Vagina (tissue), 2 donors: ENCODE measurements at regions not wholly inside any gene's neighbourhood (a gene's known extent, or its start where the extent isn't known, plus 50 kb on each side); places are given as distances from the start of the nearest gene placed in this dataset.

Experiments used
- DNase-seq, 2 donors: peaks; one replicate each; pipeline ENCODE4 v3.0.0-alpha.2; 2017; ENCODE audit errors: extremely low spot score in 2 of 2
- H3K27ac ChIP-seq: fragments of 200-600 bp; sonication (generic); one replicate; pipeline ENCODE4 v1.5.1; 2019
- H3K27me3 ChIP-seq: fragments of 200-600 bp; sonication (generic); one replicate; pipeline ENCODE4 v1.5.1; 2019
- H3K36me3 ChIP-seq, 2 donors: fragments of 200-600 bp; sonication (generic); one replicate each; pipeline ENCODE4 v1.5.1; 2017 to 2019
- H3K4me1 ChIP-seq: fragments of 200-600 bp; sonication (generic); one replicate; pipeline ENCODE4 v1.5.1; 2019
- H3K4me3 ChIP-seq, 2 donors: fragments of 200-600 bp; sonication (generic); 1 replicate in 1 of 2; 2 replicates in 1 of 2; pipeline ENCODE4 v1.5.1; 2016 to 2019
- H3K9me3 ChIP-seq: fragments of 200-600 bp; sonication (generic); one replicate; pipeline ENCODE4 v1.5.1; 2019
- CTCF ChIP-seq, 3 experiments: fragments of 450-650 bp in 2 of 3; fragments of 200-600 bp in 1 of 3; sonication (generic) in 1 of 3; IDR thresholded peaks; one replicate each; pipeline ENCODE4 v1.5.1; 2017 to 2019; ENCODE audit warnings: antibody characterized with exemption in 3 of 3, mild to moderate bottlenecking in 2 of 3, moderate library complexity in 2 of 3
- POLR2A ChIP-seq, 2 donors: fragments of 450-650 bp; IDR thresholded peaks; one replicate each; pipeline ENCODE4 v1.6.1; 2017; ENCODE audit warnings: antibody characterized with exemption in 2 of 2, mild to moderate bottlenecking in 2 of 2, moderate library complexity in 2 of 2
- POLR2AphosphoS5 ChIP-seq, 2 donors: sonication (generic); formaldehyde crosslinking; IDR thresholded peaks; one replicate each; pipeline ENCODE4 v1.9.0; 2017; ENCODE audit warnings: antibody characterized with exemption in 2 of 2, mild to moderate bottlenecking in 2 of 2, low read depth in 1 of 2; ENCODE audit not compliant: insufficient read depth in 1 of 2
- intact Hi-C: fragments of 100-400 bp; cut with DNase I; formaldehyde crosslinking; loops from one replicate; pipeline ENCODE4 v1.15.1; 2023

GRCh38 chr2:30393510-30393909 lies 53.5 kb upstream of the LCLAT1 start:
- peaks cover 5% of the 10 kb centered on the region for H3K4me1 ChIP-seq
- no peaks in the 10 kb centered on the region for H3K27me3 ChIP-seq
- no peak overlapping the region for H3K27ac ChIP-seq
- H3K36me3 ChIP-seq, result no peaks in the 10 kb centered on the region
- no peak overlapping the region for H3K4me3 ChIP-seq
- intact Hi-C loops, result no loop called here
- TF ChIP-seq POLR2A (IDR thresholded peaks at IDR 0.05) (no peak), POLR2AphosphoS5 (IDR thresholded peaks at IDR 0.05; ENCODE audit: insufficient read depth in 1 of 2, low read depth in 1 of 2) (no peak), CTCF (IDR thresholded peaks at IDR 0.05) (no peak)
- no peaks in the 10 kb centered on the region for H3K9me3 ChIP-seq
- no peak for DNase-seq

- no peaks in the 10 kb centered on the region for H3K36me3 ChIP-seq
- no peaks in the 10 kb centered on the region for H3K27me3 ChIP-seq
- H3K9me3 ChIP-seq, result no peaks in the 10 kb centered on the region
- intact Hi-C loops, result no loop called here
- no peak overlapping the region for H3K4me3 ChIP-seq
- no peak for DNase-seq
- no peak overlapping the region for H3K27ac ChIP-seq
- peaks cover 5% of the 10 kb centered on the region for H3K4me1 ChIP-seq
- no peak for TF ChIP-seq POLR2A (IDR thresholded peaks at IDR 0.05)
- TF ChIP-seq POLR2AphosphoS5 (IDR thresholded peaks at IDR 0.05; ENCODE audit: insufficient read depth in 1 of 2, low read depth in 1 of 2), result no peak
- no peak for TF ChIP-seq CTCF (IDR thresholded peaks at IDR 0.05)
These were observed 53.0 kb upstream of the LCLAT1 start for GRCh38 chr2:30394096-30394495.

GRCh38 chr2:30396436-30397232 lies 50.4 kb upstream of the LCLAT1 start:
- DNase-seq, result no peak
- intact Hi-C loops, result no loop called here
- Histone ChIP-seq H3K4me3 (no peak overlapping the region), H3K27me3 (no peaks in the 10 kb centered on the region), H3K9me3 (no peaks in the 10 kb centered on the region), H3K4me1 (no peaks in the 10 kb centered on the region), H3K27ac (no peak overlapping the region), H3K36me3 (no peaks in the 10 kb centered on the region)
- TF ChIP-seq POLR2A (IDR thresholded peaks at IDR 0.05) (no peak), CTCF (IDR thresholded peaks at IDR 0.05) (no peak), POLR2AphosphoS5 (IDR thresholded peaks at IDR 0.05; ENCODE audit: insufficient read depth in 1 of 2, low read depth in 1 of 2) (no peak)
